Osteocyte (in vitro differentiated cells): ENCODE measurements at regions not wholly inside any gene's neighbourhood (a gene's known extent, or its start where the extent isn't known, plus 50 kb on each side); places are given as distances from the start of the nearest gene placed in this dataset.

ENCODE experiments used
- DNase-seq: peaks from one replicate; pipeline ENCODE4 v3.0.0; 2021; ENCODE audit warnings: mixed read lengths; ENCODE audit not compliant: unreplicated experiment; ENCODE audit errors: extremely low spot score
- H3K27ac Mint-ChIP-seq: one replicate; pipeline ENCODE4 v1.8.0; 2021; ENCODE audit warnings: mild to moderate bottlenecking, mixed read lengths; ENCODE audit not compliant: unreplicated experiment
- H3K27me3 Mint-ChIP-seq: one replicate; pipeline ENCODE4 v1.8.0; 2021; ENCODE audit warnings: mixed read lengths; ENCODE audit not compliant: unreplicated experiment
- H3K36me3 Mint-ChIP-seq: one replicate; pipeline ENCODE4 v1.8.0; 2021; ENCODE audit warnings: mixed read lengths; ENCODE audit not compliant: unreplicated experiment
- H3K4me1 Mint-ChIP-seq: one replicate; pipeline ENCODE4 v1.8.0; 2021; ENCODE audit warnings: mixed read lengths; ENCODE audit not compliant: unreplicated experiment
- H3K4me3 Mint-ChIP-seq: one replicate; pipeline ENCODE4 v1.8.0; 2021; ENCODE audit warnings: mild to moderate bottlenecking, moderate library complexity, mixed read lengths; ENCODE audit not compliant: unreplicated experiment
- H3K9me3 Mint-ChIP-seq: one replicate; pipeline ENCODE4 v1.8.0; 2021; ENCODE audit warnings: mixed read lengths; ENCODE audit not compliant: unreplicated experiment
- TF ChIP-seq, protein P1 (sequence below): fragments of 200-600 bp; sonication (generic); IDR thresholded peaks from 2 replicates; pipeline ENCODE4 v1.5.0; 2021; ENCODE audit warnings: antibody characterized with exemption, mild to moderate bottlenecking, moderate library complexity

DNA sequence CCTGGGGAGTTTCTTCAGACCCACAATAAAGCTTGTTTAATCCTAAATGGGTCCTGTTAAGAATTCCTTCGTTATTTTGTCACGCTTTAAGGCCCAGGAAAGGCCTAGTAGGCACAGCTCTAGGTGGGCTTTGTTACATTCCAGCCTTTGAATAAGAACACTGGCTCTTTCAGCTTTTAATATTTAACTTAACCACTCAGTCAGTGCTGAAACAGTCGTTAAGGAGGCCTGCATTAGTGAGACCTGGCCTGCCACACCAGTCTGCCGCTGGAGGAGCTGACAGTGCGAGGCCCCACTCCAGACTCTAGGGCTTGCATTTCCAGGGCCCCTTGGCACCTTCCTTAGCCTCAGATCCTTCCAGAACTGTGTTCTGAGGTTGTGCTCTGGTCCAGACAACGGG lies 351.4 kb downstream of the GLRX3 start:
- H3K27me3 Mint-ChIP-seq, result no peaks in the 10 kb centered on the region
- DNase-seq, result no peak
- H3K36me3 Mint-ChIP-seq, result no peaks in the 10 kb centered on the region
- H3K27ac Mint-ChIP-seq, result no peak overlapping the region
- no peak overlapping the region for H3K4me3 Mint-ChIP-seq
- H3K9me3 Mint-ChIP-seq, result peaks cover 20% of the 10 kb centered on the region
- H3K4me1 Mint-ChIP-seq, result peaks cover 13% of the 10 kb centered on the region
- TF ChIP-seq, protein P1, sequence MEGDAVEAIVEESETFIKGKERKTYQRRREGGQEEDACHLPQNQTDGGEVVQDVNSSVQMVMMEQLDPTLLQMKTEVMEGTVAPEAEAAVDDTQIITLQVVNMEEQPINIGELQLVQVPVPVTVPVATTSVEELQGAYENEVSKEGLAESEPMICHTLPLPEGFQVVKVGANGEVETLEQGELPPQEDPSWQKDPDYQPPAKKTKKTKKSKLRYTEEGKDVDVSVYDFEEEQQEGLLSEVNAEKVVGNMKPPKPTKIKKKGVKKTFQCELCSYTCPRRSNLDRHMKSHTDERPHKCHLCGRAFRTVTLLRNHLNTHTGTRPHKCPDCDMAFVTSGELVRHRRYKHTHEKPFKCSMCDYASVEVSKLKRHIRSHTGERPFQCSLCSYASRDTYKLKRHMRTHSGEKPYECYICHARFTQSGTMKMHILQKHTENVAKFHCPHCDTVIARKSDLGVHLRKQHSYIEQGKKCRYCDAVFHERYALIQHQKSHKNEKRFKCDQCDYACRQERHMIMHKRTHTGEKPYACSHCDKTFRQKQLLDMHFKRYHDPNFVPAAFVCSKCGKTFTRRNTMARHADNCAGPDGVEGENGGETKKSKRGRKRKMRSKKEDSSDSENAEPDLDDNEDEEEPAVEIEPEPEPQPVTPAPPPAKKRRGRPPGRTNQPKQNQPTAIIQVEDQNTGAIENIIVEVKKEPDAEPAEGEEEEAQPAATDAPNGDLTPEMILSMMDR, result no peak

DNA sequence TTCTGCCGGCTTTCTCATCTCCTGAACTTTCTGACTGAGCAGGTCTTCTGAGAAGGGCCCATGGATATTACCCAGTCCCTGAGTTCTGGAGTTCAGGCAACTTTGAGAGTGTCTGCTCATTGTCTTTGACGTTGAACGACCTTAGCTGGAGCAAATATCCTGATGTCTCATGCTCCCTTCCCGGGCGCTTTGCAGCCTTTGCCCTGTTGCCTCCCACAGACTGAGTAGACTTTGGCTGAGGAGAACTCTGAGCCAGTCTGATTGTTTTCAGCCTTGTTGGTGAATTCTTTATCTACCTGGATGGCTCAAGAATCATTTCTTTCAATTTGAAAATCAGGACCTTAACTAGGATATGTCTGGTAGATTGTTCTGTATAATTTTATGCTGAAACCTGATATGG lies 353.7 kb downstream of the GLRX3 start:
- Mint-ChIP-seq H3K27me3 (no peaks in the 10 kb centered on the region), H3K9me3 (peaks cover 19% of the 10 kb centered on the region), H3K27ac (no peak overlapping the region), H3K4me3 (no peak overlapping the region), H3K36me3 (no peaks in the 10 kb centered on the region), H3K4me1 (peaks cover 14% of the 10 kb centered on the region)
- TF ChIP-seq, protein P1, result no peak
- DNase-seq, result no peak

DNA sequence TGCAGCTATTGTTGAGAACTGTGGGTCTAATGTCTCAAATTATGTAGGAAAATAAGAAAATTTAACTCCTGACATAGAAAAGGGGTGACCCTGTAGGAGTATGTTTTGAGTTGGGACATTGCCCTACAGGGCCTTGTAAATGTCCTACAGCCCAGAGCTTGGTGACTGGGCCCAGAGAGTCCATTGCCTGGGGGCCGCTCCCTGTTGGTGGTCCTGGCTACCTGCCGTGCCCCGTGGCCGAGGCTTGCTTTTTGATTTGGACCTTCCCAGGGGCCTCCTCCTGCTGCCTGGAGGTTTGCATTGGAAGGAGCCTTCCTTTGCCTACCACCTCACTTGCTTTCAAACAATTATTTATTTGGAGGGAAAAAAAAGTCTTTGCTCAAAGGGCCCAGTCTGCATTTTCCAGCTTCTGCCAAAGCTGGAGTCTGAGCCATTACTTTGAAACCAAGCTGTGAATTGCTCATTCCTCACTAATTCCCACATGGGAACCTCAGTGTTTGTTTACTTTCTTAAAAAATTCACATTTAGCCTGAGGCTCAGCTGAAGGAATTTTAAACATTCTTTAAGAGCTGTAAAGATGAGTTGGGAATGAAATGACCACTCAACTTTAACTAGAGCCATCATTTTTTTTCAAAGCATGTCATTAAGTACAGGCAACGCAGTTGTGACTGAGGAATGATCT lies 355.0 kb downstream of the GLRX3 start:
- Mint-ChIP-seq H3K27ac (no peak overlapping the region), H3K27me3 (no peaks in the 10 kb centered on the region), H3K9me3 (peaks cover 19% of the 10 kb centered on the region), H3K4me3 (no peak overlapping the region), H3K36me3 (no peaks in the 10 kb centered on the region), H3K4me1 (peaks cover 14% of the 10 kb centered on the region)
- DNase-seq, result no peak
- TF ChIP-seq, protein P1, result no peak

DNA sequence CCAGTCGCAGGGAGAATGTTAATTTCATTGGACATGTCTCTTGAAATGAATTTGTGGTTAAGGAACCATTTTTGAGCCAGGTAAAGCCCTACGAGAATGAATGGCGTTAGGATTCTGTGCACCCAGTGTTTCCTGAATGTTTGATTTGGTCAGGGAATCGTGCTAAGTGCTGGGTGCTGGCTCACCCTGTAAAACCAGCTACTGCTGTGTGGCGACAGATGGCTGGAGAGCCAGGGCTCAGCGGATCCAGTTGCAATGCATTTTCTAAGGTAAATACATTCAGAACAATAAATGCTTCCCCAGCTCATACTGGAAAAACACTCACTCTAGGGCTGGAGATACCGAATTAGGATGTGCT lies 355.5 kb downstream of the GLRX3 start:
- H3K4me1 Mint-ChIP-seq, result peaks cover 14% of the 10 kb centered on the region
- no peak for DNase-seq
- no peaks in the 10 kb centered on the region for H3K36me3 Mint-ChIP-seq
- H3K27me3 Mint-ChIP-seq, result no peaks in the 10 kb centered on the region
- H3K4me3 Mint-ChIP-seq, result no peak overlapping the region
- TF ChIP-seq, protein P1, result no peak
- H3K27ac Mint-ChIP-seq, result no peak overlapping the region
- peaks cover 19% of the 10 kb centered on the region for H3K9me3 Mint-ChIP-seq

DNA sequence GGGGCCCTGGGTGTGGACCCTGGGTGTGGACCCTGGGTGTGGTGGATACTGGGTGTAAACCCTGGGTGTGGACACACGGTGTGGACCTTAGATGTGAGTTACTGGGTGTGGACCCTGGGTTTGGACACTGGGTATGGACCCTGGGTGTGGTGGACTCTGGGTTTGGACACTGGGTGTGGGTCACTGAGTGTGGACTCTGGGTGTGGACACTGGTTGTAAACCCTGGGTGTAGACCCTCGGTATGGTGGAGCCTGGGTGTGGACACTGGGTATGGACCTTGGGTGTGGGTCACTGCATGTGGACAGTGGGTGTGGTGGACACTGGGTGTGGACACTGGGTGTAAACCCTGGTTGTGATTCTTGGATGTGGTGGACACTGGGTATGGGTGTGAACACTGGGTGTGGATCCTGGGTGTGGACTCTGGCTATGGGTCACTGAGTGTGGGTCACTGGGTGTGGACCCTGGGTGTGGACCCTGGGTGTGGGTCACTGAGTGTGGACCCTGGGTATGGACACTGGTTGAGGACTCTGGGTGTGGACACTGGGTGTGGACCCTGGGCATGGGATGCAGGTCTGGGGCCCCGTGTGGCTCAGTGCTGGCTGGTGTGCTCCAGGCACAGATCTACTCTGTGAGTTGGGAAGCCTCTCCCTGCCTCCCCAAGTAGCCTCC lies 356.2 kb downstream of the GLRX3 start:
- Mint-ChIP-seq H3K4me3 (no peak overlapping the region), H3K27ac (no peak overlapping the region), H3K27me3 (no peaks in the 10 kb centered on the region), H3K4me1 (peaks cover 14% of the 10 kb centered on the region), H3K36me3 (no peaks in the 10 kb centered on the region), H3K9me3 (peaks cover 25% of the 10 kb centered on the region)
- no peak for DNase-seq
- TF ChIP-seq, protein P1, result no peak
